GM21381 (cell line): ENCODE measurements at regions not wholly inside any gene's neighbourhood (a gene's known extent, or its start where the extent isn't known, plus 50 kb on each side); places are given as distances from the start of the nearest gene placed in this dataset.
"Not testable (repeated sequence)": the region's sequence is repeated elsewhere in the genome, so short reads cannot be mapped to it uniquely, and the experiment has no call there.

Source experiments
- ATAC-seq: cut with Tn5 transposase; IDR thresholded peaks from one replicate; pipeline ENCODE4 v1.9.1; 2021; ENCODE audit warnings: mild to moderate bottlenecking, moderate library complexity; ENCODE audit not compliant: unreplicated experiment

DNA sequence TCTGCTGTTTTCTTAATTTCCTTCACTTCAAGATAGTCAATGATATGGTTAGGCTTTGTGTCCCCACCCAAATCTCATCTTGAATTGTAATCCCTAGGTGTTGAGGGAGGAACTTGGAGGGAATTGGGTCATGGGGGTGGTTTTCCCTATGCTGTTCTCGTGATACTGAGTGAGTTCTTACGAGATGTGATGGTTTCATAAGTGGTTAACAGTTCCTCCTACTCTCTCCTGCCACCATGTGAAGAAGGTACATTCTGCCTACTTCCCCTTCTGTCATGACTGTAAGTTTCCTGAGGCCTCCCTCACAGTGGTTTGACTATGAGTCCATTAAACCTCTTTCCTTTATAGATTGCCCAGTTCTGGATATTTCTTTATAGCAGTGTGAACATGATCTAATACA is 74.0 kb upstream of the SAMSN1 start:
- ATAC-seq: no peak

DNA sequence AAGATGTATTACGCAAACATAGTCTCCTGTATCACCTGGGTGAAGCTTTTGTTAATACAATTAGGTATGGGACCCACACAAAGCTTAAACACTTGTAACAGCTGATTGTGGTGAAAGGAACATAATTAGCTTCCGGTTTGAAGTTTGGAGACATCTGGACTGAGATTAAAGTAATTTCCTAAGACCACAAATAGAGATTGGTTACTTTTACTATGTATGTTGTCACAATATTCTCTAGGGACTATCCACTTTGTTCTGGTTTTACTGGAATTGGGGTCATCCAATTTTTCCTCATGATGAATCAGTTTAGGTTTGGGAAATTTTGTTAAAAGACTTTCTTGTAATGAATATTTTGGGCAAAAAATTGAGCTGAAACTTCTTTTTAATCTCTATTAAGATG is 71.8 kb upstream of the SAMSN1 start:
- no peak for ATAC-seq

- no peak for ATAC-seq
Measured at GRCh38 chr21:14617040-14617393, 70.9 kb upstream of the SAMSN1 start.

- no peak for ATAC-seq
Measured at GRCh38 chr21:14616380-14617039, 70.4 kb upstream of the SAMSN1 start.

DNA sequence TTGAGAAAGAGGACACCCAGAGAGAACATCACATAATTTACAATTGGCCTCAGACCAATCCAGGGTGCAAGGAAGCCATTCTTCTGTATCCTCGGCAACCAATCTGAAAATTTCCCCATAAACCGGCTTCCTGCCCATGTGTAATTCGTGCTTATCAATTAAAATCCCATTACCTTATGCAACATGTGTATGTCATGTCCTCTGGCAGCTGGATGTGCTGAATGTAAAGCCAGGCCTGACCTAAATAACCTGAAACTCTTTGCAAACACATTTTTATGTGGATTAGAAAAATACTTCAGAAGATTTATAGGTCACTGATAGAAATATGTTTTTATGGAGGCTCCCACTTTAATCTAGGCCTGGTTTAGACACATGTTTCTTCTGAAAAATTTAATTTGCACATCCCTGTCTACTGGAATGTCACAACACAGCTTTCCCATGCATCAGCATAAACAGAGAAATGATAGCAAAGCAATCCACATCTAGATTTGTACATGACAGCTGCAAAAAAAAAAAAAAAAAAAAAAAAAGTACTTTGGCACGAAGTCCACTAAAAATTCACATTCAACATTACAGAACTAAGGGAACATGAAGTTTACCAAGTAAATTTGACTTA is 69.4 kb upstream of the SAMSN1 start:
- ATAC-seq: no peak

DNA sequence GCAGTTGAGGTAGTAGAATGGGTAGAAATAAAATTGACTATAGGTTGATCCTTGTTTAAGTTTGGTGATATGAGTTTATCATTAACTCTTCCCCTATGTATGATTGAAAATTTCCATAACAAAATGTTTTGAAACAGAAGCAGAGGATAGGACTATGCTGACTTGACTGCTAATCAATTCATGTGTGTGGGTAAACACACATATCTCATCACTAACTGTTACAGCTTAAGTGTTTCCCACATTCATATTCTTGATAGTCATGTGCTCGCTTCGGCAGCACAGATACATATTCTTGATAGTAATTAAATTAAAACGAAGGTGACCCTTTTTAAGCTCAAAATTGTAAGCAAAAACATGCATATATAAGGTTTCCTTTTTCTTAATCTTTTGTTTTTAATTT is 68.2 kb upstream of the SAMSN1 start:
- ATAC-seq: no peak

- no peak for ATAC-seq
Measured at GRCh38 chr21:14613486-14614224, 67.5 kb upstream of the SAMSN1 start.

GRCh38 chr21:14610119-14610518 is 64.0 kb upstream of the SAMSN1 start:
- ATAC-seq: not testable (repeated sequence)

- ATAC-seq: no peak
Measured at GRCh38 chr21:14609274-14609673, 63.2 kb upstream of the SAMSN1 start.

- ATAC-seq: no peak
Measured at GRCh38 chr21:14607262-14607661, 61.1 kb upstream of the SAMSN1 start.

DNA sequence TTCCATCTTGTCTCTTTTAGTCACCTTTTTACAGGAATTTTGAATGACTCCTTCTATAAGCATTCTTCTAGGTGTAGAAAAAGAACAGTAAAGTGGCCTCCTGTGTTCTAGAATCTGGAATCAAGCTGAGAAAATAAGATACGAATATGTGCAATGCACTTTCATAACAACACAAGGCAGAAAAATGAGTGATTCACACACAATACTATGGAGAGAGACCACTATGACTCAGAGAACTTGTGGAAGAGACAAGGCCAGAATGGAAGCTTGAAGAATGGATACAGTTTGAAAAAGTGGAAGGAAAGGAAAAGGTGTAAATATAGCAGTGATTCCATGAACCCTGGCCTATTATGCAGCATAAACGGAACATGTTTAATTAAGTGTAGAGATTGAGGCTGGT is 57.1 kb upstream of the SAMSN1 start:
- no peak for ATAC-seq

DNA sequence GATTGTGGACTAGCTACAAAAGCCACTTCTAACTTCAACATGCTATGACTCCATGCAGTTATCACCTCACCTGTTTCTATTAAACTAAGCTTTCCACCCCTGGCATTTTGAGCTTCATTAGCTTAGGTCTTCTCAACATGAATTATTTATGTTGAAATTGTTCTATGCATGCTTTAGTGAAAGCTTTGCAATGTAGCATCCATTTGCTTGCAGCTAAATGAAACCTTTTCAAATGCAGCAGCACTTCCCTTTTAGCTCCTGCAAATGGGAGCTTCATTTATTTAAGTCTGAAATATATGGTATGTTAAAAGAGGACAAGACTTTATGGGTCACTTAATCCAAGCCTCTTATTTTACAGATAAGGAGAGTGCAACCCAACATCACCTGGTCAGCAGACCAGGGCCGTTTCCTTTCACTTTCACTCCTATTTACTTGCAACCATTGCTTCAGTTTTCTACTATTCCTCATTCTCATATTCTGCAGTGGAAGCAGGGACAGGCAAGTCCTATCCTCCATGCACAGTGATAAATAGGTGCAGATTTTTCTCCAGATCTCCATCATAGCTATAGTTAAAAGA is 56.4 kb upstream of the SAMSN1 start:
- peak; percentile 92 for ATAC-seq

DNA sequence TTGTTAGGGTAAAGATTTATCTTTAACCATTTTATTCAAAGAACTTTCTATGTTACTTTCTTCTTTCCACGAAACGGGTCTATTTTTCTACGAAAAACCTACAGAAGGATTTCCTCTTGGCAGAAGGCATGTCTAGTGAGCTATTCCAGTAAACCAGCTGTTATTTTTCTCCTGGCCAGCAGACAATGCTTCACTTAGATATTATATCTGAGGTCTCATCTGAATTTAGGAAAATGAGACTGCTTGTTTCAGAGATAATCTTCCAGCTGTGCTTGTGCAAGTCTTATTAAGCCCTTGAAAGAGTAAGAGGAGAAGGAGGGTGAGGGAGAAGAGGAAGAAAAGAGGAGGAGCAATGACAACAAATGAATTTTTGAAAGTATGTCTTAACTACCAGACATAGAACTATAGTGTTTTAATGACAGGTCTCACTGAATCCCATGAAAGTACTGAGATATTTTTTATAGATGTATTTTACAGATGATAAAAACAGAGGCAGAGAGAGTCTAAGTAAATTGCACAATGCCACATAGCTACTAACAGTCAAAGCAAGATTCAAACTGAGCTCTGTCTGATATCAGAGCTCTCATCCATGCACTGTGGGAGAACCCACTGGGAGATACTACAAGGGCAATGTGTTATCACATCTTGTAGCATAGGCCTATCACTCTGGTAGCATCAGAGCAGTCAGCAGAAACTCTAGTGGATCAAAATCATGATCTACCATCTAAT is 54.6 kb upstream of the SAMSN1 start:
- ATAC-seq: no peak

DNA sequence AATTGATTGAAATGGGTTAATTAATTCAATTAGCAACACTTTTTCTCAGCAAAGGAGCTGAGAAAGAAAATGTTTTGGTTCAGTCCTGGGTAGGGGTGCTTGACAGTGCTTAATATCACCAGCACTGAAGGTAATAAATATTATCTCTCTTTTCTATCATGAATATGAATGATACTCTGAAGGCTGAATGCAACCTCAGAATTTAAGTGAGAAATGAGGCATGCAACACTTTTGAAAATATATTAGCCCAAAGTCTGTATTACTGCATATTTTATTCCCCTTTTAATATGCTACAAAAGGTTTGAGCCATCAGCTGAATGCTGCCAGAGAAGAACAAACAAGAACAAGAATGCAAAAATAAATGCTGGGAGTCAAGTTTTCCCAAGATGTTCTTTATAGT is 52.0 kb upstream of the SAMSN1 start:
- ATAC-seq: no peak
